Glomerular endothelial cell (primary cell): ENCODE measurements at regions not wholly inside any gene's neighbourhood (a gene's known extent, or its start where the extent isn't known, plus 50 kb on each side); places are given as distances from the start of the nearest gene placed in this dataset.
"Not testable (repeated sequence)": the region's sequence is repeated elsewhere in the genome, so short reads cannot be mapped to it uniquely, and the experiment has no call there.

Experiments
- DNase-seq: peaks from one replicate; pipeline ENCODE4 v3.0.0-alpha.2; 2011; ENCODE audit warnings: low read depth, low spot score; ENCODE audit errors: extremely low read depth

- DNase-seq: no peak
Observed at GRCh38 chr16:52114379-52114778, 432.6 kb downstream of the TOX3 start.

GRCh38 chr16:52113533-52114183 lies 433.3 kb downstream of the TOX3 start:
- DNase-seq: no peak

DNA sequence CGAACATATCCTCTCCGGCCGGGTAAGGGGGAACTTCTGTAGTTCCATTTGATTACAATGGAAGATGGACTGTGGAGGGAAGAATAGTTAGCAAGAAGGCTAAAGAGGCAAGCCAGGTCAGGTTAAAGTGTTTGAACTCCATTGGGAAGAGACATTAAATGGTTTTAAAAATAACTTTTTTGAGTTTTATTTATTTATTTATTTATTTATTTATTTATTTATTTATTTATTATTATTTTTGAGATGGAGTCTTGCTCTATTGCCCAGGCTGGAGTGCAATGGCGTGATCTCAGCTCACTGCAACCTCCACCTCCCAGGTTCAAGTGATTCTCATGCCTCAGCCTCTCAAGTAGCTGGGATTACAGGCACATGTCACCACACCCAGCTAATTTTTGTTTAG lies 441.9 kb downstream of the TOX3 start:
- DNase-seq: not testable (repeated sequence)

DNA sequence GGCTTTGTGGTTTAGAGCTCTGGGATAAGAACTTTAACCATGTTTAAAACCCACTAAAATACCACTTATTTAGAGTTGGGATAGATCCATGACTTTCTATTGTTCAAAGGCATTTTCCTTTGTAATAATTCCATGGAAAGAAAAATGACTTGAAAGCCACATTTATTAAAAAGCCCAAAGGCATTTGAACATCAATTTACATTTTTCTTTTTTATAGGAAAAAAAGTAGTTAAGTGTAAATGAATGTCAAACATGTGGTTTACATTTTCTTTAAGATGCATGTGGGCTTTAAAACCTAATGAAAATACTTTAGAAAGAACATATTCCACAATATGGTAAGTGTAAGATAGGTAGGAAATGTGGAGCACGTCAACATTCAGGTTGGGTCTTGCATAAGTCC lies 443.2 kb downstream of the TOX3 start:
- no peak for DNase-seq

DNA sequence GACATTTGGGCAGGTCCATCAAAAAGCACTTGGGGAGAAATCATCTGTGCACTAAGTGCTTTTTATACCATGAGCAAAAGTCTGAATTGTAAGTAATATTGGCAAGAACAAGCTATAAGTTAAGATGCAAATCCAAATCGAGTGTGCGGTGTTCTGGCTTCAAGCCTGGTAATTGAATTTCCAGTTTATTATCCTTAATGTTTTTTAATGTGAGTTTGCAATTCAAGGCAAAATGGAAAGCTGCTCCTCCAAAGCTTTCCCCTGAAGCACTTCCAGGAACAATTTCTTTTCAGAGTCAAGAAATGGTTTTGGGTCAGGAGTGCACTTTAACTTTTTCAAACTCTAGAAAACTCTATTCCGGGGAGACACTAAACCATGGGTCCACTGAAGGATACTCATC lies 445.7 kb downstream of the TOX3 start:
- no peak for DNase-seq

DNA sequence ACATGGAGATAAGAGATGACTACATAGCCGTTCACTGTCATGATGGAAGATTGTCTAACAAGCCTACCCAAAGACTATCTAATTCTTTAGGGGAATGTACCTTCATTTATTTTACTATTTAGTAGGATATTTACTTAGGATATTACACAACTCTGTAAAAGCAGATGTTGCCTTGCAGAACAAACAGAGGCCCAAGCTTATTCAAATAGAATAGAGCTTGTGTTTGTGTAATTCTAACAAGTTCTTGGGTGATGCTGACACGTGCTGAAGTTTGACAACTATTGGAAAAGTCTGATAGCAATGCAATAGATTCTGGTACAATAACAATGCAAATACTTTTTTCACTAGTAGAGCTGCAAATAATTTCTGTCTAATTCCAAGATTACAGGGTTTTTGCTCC lies 447.6 kb downstream of the TOX3 start:
- no peak for DNase-seq

- DNase-seq: no peak
Observed at GRCh38 chr16:52095471-52095870, 451.5 kb downstream of the TOX3 start.

GRCh38 chr16:52092126-52092525 lies 454.8 kb downstream of the TOX3 start:
- no peak for DNase-seq

DNA sequence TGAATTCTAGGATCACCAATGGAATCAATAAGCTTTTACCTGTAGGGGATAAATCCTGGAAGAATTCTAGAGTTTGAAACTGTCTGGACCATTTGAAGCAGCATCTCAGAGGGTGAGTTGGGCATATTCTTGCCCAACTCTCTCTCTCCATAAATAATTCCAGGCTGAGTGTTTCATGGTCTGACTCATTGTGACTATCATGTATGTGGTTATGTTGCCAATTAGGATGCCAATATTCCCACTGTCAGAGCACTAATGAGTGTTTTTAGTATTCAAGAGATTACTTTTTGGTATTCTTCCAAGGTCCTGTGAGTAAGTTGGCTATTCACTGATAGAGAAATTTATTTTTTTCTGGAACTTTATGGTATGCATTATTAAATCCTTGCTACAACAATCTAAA lies 456.9 kb downstream of the TOX3 start:
- DNase-seq: no peak

DNA sequence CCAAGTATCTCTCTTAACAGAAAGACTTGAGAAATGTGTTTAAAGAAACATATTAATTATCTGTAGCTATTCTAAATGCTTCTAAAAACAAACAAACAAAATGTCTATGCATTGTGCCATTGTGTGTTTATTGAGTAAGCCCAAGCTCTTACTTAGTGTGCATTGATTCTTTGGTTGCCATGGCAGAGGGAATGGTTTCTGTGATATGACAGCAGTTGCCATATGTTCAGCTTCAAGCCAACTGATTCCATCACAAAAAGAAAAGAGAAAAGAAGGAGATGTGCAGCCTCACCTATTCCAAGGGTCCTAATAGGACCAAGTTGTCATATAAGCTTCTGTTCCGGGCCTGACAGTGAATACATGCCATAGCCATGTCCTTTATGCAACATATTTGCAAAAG lies 457.5 kb downstream of the TOX3 start:
- DNase-seq: no peak

DNA sequence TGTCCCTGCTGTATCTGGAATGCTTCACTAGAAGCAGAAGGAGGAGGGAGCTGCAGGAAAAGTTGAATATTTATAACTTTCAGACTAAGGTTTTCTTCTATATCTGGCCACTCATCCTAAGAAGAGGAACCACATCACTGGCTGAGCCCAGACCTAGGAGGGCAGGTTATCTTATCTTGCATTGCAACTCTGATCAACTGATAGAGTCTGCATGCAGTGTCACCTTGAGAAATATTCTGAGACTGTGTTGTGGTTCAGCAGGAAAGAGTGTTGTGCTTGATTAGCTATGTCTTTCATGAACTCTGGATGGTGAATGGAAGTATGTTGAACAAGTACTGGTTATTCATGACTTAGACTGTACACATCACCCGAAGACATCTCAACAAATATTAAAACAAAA lies 460.0 kb downstream of the TOX3 start:
- no peak for DNase-seq

DNA sequence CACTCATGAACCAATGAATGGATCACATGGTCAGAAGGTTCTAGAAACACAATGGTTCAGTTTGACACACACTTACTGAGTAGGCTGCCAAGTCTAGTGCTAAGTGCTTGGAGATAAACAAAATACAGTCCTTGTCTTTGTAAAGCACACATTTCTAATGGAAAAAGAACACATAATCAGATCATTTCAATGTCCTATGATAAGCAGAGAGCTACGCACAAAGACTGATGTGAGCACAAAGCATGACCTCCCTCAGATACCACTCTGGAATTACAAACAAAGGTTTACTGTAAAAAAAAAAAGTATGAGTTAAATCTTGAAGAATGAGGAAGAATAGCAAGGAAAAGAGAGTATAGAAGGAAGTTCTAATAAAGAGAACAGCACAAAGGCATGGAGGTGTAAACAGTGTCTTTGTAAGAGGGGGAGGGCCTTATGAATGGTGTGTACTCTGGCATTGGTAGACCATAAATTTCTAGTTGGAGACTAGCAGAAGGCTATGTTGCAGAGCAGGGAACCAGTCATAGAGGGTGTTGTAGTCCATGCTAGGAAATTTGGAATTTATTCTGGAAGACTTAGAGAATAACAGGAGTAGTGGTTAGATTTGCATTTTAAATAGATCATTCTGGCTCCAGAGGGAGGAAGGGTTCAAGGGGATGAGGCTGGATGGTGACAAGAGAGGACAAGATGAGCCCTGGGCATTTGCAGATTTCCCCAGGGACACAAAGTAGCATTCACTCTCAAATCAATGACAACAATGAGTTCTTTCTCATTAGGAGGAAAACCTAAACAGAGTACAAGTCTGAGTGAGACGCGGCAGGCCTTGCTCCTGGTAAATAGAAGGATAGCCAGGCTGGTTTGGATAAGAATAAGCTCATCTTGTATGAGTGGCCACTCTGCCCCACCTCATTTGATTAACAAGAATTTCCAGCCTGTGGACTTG lies 468.0 kb downstream of the TOX3 start:
- no peak for DNase-seq

- no peak for DNase-seq
Observed at GRCh38 chr16:52077607-52078006, 469.3 kb downstream of the TOX3 start.

- DNase-seq: no peak
Observed at GRCh38 chr16:52076801-52077201, 470.1 kb downstream of the TOX3 start.

DNA sequence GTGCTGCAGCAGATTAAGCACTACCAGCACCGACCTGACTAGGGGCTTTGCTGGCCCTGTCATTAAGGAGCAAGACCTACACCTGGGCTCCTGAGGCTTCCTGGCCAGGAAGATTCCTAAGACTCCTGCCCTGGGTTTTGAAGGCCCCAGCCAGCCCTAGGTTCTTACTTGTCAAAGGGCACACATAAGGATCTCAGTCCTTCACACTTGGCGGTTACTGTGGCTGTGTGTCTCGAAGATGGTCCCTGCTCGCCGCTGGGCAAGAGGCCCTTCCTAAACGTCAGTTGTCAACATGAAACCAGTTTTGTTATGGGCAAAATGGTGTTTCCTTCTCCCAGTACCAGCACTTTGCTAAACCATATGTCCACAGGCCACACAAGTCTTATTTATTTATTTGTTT lies 470.6 kb downstream of the TOX3 start:
- DNase-seq: no peak

DNA sequence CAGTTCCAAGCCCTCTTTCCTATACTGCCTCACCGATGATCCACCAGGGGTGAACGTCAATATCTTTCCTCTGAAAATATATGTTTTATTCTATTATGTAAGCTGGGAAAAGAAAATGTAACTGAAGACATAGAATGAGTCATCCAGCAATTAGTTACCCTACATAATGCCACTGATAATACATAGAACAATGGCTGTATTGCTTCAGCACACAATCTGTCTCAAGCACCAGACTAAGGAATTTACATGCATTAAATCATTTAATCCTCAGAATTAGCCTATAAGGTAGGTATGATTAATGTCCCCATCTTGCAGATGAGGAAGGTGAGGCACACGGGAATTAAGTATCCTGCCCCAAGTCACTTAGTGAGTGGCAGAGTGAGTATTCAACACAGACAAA lies 472.8 kb downstream of the TOX3 start:
- DNase-seq: no peak

DNA sequence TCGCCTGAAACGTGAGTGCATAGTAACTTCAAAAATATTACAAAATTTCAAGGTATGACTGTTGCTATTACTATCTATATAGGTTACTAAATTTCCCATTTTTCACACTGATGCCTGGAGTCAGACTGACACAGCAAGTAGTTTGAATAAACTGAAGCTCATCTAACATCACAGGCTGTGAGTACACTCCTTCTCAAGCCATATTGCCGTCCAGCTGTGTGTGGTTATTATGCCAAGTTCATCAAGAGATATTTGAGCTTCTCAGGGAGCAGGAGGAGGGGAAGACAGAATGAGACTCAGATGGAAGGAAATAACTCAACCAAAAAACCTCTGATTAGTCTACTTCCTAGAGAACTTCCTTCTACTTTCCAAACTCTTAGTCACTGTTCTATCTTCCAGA lies 473.9 kb downstream of the TOX3 start:
- no peak for DNase-seq

GRCh38 chr16:52071101-52071500 lies 475.8 kb downstream of the TOX3 start:
- no peak for DNase-seq

- DNase-seq: no peak
Observed at GRCh38 chr16:52070341-52071057, 476.4 kb downstream of the TOX3 start.

- no peak for DNase-seq
Observed at GRCh38 chr16:52069866-52070265, 477.1 kb downstream of the TOX3 start.

DNA sequence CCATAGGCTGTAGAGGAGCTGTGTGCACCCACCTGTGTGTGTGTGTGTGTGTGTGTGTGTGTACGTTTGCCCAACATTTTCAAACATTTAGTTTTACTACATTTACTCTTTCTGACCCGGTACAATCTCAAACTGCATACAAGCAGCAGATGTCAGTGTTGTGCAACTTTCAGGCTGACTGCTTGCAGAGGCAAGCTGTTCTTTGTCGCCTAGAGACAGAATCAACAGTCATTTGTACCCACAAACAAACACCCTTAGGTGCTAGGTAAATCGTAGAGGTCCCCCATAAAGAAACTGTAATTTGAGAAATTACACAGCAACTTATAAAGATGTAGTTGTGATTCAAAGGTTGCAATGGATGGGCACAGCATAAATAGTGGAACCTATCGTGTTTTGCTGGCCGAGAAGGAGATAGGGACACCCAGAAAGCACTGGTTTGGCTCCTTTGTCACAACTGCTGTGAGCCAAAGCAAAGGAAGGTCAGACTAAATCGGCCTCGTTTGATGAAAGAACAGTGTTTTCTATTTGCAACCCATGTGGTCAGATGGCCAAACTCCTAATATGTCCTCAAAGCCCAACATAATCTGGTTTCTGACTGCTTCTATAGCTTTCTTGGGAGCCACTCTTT lies 478.4 kb downstream of the TOX3 start:
- DNase-seq: no peak
